Calu3 (cell line): ENCODE measurements at regions not wholly inside any gene's neighbourhood (a gene's known extent, or its start where the extent isn't known, plus 50 kb on each side); places are given as distances from the start of the nearest gene placed in this dataset.

Source experiments
- BruUV-seq: library from RNA; stranded (reverse); fragments of 400-500 nt; replicated peaks from 2 replicates; lab custom pipeline; 2021; lab: Mats Ljungman, UMichigan
- CTCF ChIA-PET: fragments of 300-600 bp; sonication (Branson Sonifier 250); formaldehyde crosslinking; loops from one replicate; lab custom pipeline; 2022; ENCODE audit warnings: antibody characterized with exemption; lab: Charles Lee
- DNase-seq: peaks from one replicate; pipeline ENCODE4 v3.0.0; 2022
- H3K27ac Mint-ChIP-seq: one replicate; pipeline ENCODE4 v1.8.0; 2022; ENCODE audit warnings: mixed read lengths; ENCODE audit not compliant: unreplicated experiment
- H3K27me3 Mint-ChIP-seq: one replicate; pipeline ENCODE4 v1.8.0; 2022; ENCODE audit warnings: mixed read lengths; ENCODE audit not compliant: unreplicated experiment
- H3K36me3 Mint-ChIP-seq: one replicate; pipeline ENCODE4 v1.8.0; 2022; ENCODE audit warnings: mild to moderate bottlenecking, moderate library complexity, mixed read lengths; ENCODE audit not compliant: insufficient read depth, unreplicated experiment
- H3K4me1 Mint-ChIP-seq: one replicate; pipeline ENCODE4 v1.8.0; 2022; ENCODE audit warnings: mild to moderate bottlenecking, low read depth, mixed read lengths; ENCODE audit not compliant: unreplicated experiment
- H3K4me3 Mint-ChIP-seq: one replicate; pipeline ENCODE4 v1.8.0; 2022; ENCODE audit warnings: mild to moderate bottlenecking, low read depth, moderate library complexity, mixed read lengths; ENCODE audit not compliant: unreplicated experiment
- H3K9me3 Mint-ChIP-seq: one replicate; pipeline ENCODE4 v1.8.0; 2022; ENCODE audit warnings: low read depth, mixed read lengths; ENCODE audit not compliant: unreplicated experiment
- CTCF ChIP-seq: fragments of 200-600 bp; IDR thresholded peaks from one replicate; pipeline ENCODE4 v1.8.0; 2022; ENCODE audit warnings: antibody characterized with exemption; ENCODE audit not compliant: unreplicated experiment
- intact Hi-C: fragments of 100-400 bp; cut with micrococcal nuclease; formaldehyde crosslinking; loops from one replicate; pipeline ENCODE4 v1.10.0; 2022; ENCODE audit not compliant: unreplicated experiment

- no peak for DNase-seq
- H3K4me3 Mint-ChIP-seq: no peak overlapping the region
- H3K27ac Mint-ChIP-seq: no peak overlapping the region
- no peaks in the 10 kb centered on the region for H3K4me1 Mint-ChIP-seq
- no TSS peak for BruUV-seq
- CTCF ChIA-PET: no interaction called here
- H3K9me3 Mint-ChIP-seq: peaks cover 4% of the 10 kb centered on the region
- TF ChIP-seq CTCF: no peak
- H3K27me3 Mint-ChIP-seq: peaks cover 25% of the 10 kb centered on the region
- intact Hi-C loops: no loop called here
- H3K36me3 Mint-ChIP-seq: no peaks in the 10 kb centered on the region
Observed at GRCh38 chr16:55399911-55400310, 75.9 kb downstream of the IRX6 start.

- no peak for DNase-seq
- no peak for TF ChIP-seq CTCF
- BruUV-seq: no TSS peak
- H3K4me3 Mint-ChIP-seq: no peak overlapping the region
- H3K27me3 Mint-ChIP-seq: peaks cover 25% of the 10 kb centered on the region
- CTCF ChIA-PET: no interaction called here
- no peaks in the 10 kb centered on the region for H3K36me3 Mint-ChIP-seq
- H3K4me1 Mint-ChIP-seq: no peaks in the 10 kb centered on the region
- no peak overlapping the region for H3K27ac Mint-ChIP-seq
- intact Hi-C loops: no loop called here
- H3K9me3 Mint-ChIP-seq: peaks cover 4% of the 10 kb centered on the region
Observed at GRCh38 chr16:55401046-55401445, 77.0 kb downstream of the IRX6 start.

GRCh38 chr16:55403464-55403863 lies 75.5 kb upstream of the MMP2 start:
- Mint-ChIP-seq H3K9me3 (peaks cover 7% of the 10 kb centered on the region), H3K4me1 (no peaks in the 10 kb centered on the region), H3K27ac (no peak overlapping the region), H3K27me3 (peaks cover 25% of the 10 kb centered on the region), H3K4me3 (no peak overlapping the region), H3K36me3 (no peaks in the 10 kb centered on the region)
- TF ChIP-seq CTCF: no peak
- CTCF ChIA-PET: no interaction called here
- no peak for DNase-seq
- intact Hi-C loops: no loop called here
- no TSS peak for BruUV-seq

GRCh38 chr16:55406651-55407050 lies 72.3 kb upstream of the MMP2 start:
- no peak overlapping the region for H3K27ac Mint-ChIP-seq
- H3K36me3 Mint-ChIP-seq: no peaks in the 10 kb centered on the region
- CTCF ChIA-PET: no interaction called here
- intact Hi-C loops: no loop called here
- H3K4me3 Mint-ChIP-seq: no peak overlapping the region
- no peak for DNase-seq
- peaks cover 7% of the 10 kb centered on the region for H3K9me3 Mint-ChIP-seq
- H3K4me1 Mint-ChIP-seq: no peaks in the 10 kb centered on the region
- BruUV-seq: no TSS peak
- peaks cover 29% of the 10 kb centered on the region for H3K27me3 Mint-ChIP-seq
- no peak for TF ChIP-seq CTCF
